CD1c-positive myeloid dendritic cell (primary cell): ENCODE measurements at regions not wholly inside any gene's neighbourhood (a gene's known extent, or its start where the extent isn't known, plus 50 kb on each side); places are given as distances from the start of the nearest gene placed in this dataset.
"Not testable (repeated sequence)": the region's sequence is repeated elsewhere in the genome, so short reads cannot be mapped to it uniquely, and the experiment has no call there.

Source experiments
- DNase-seq: peaks from one replicate; pipeline ENCODE4 v3.0.0-alpha.2; 2016; ENCODE audit errors: extremely low spot score

DNA sequence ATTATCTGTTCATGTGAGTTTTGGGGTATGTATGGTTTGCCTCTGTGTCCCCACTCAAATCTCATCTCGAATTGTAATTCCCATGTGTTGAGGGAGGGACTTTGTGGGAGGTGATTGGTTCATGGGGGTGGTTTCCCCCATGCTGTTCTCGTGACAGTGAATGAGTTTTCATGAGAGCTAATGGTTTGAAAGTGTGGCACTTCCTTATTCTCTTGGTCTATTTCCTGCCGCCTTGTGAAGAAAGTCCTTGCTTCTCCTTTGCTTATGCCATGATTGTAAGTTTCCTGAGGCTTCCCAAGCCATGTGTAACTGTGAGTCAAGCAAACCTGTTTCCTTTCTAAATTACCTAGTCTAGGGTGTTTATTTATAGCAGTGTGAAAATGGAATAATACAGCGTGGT lies 128.1 kb upstream of the HS3ST4 start:
- DNase-seq = no peak

DNA sequence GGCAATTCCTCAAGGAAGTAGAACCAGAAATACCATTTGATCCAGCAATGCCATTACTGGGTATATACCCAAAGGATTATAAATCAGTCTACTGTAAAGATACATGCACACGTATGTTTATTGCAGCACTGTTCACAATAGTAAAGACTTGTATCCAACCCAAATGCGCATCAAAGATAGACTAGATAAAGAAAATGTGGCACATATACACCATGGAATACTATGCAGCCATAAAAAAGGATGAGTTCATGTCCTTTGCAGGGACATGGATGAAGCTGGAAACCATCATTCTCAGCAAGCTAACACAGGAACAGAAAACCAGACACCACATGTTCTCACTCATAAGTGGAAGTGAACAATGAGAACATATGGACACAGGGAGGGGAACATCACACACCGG lies 130.0 kb upstream of the HS3ST4 start:
- not testable (repeated sequence) for DNase-seq

DNA sequence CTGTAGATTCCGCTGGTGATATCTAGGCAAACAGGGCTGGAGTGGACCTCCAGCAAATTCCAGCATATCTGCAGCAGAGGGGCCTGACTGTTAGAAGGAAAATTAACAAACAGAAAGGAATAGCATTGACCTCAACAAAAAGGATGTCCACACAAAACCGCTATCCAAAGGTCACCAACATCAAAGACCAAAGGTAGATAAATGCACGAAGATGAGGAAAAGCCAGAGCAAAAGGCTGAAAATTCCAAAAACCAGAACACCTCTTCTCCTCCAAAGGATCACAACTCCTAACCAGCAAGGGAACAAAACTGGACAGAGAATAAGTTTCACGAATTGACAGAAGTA lies 134.8 kb upstream of the HS3ST4 start:
- DNase-seq = not testable (repeated sequence)

DNA sequence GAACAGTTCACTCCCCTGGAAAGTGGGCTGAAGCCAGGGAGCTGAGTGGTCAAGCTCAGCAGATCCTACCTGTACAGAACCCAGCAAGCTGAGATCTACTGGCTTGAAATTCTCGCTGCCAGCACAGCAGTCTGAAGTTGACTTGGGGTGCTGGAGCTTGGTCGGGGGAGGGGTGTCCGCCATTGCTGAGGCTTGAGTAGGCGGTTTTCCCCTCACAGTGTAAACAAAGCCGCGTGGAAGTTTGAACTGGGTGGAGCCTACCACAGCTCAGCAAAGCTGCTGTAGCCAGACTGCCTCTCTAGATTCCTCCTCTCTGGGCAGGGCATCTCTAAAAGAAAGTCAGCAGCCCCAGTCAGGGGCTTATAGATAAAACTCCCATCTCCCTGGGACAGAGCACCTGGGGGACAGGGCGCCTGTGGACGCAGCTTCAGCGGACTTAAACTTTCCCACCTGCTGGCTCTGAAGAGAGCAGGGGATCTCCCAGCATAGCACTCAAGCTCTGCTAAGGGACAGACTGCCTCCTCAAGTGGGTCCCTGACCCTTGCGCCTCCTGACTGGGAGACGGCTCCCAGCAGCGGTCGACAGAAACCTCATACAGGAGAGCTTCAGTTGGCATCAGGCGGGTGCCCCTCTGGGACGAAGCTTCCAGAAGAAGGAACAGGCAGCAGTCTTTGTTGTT lies 135.3 kb upstream of the HS3ST4 start:
- DNase-seq = not testable (repeated sequence)

DNA sequence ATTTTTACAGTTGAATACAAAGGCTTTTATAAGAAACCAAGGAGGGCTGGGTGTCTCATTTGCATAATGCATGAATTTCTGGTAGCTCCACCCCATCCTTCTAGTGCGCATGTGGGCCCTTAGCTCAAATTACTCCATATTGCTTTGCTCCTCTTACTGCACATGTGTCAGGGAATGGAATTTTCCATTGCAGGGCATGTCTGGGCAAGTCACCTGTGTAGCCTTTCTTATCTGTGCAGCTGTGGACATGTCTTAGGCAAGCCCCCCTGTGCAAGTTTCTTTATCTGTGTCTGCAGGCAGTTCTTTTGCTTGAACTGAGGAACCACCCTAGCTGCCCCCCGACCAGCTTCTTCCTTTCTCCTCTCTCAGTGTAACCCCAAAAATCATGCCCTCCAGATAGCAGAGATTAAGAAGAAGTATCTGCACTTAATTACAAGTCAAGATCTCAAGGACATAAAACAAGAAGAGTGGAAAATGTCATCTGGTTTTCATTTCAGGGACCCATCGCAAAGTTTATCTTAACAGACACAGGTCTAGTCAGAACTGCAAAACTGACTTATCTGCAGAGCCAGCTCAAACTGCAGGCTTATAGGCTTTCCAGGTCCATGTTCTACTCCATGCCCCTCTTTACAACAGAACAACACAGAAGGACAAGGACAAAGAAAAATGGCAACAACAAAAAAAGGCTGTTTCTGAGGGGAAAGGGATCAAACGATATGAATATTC lies 137.9 kb upstream of the HS3ST4 start:
- DNase-seq = no peak

DNA sequence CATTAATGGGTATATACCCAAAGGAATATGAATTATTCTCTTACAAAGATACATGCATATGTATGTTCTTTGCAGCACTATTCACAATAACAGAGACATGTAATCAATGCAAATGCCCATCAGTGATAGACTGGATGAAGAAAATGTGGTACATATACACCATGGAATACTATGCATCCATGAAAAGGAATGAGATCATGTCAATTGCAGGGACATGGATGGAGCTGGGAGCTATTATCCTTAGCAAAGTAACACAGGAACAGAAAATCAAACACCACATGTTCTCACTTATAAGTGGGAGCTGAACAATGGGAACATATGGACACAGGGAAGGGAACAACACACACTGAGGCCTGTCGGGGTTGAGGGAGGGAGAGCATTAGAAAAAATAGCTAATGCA lies 141.1 kb upstream of the HS3ST4 start:
- no peak for DNase-seq

DNA sequence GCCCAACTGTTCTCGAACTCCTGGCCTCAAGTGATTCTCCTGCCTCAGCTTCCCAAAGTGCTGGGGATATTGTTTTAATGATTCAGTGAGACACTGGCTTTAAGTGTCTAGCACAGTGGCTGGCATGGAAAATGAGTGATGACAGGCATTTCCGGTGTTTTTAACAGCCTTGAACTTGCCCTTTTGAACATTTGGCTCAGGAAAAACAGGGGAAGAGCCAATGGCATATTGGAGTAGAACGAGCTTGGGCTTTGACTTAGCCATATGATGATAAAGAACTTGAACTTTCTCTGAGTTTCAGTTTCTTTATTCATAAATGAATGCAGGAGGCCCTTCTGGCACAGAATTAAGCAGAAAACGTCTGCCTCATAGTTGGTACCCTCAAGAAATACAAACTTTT lies 145.0 kb upstream of the HS3ST4 start:
- no peak for DNase-seq

DNA sequence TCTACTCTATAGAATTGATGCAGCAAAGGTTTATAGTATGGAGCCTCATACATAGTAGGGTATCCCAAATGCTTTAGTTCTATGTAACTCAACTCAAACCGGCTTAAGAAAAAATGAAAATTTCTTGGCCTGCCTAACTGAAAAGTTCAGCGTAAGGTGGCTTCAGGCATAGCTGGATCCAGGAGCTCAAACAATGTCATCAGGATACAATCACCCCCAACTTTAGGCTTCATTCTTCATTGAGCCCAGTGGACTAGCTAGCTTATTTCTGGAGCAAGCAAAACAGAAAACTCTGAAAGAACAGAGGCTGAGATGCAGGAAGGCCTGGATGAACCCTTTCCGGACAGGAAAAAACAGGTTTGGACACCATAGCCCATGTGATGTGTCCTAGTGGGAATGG lies 147.5 kb upstream of the HS3ST4 start:
- DNase-seq = no peak

DNA sequence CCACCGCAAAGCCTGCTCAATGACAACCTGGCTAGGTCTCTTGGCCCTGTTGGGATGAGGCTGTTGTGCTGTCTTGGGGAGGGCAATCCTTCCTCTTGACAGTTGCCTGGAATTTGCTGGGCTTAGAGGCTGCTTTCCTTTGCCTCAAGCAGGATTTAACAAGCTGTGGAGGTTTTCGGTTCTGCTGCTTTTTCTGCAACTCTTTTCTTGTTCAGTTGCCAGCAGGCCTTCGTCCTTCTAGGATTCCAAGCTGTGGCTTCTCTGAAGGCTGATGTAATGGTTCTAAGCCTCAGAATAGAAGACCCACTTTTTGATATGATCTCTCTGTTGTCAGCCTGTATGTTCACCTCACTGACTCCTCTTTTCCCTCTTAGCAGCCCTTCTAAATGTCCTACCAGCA lies 149.5 kb upstream of the HS3ST4 start:
- no peak for DNase-seq

DNA sequence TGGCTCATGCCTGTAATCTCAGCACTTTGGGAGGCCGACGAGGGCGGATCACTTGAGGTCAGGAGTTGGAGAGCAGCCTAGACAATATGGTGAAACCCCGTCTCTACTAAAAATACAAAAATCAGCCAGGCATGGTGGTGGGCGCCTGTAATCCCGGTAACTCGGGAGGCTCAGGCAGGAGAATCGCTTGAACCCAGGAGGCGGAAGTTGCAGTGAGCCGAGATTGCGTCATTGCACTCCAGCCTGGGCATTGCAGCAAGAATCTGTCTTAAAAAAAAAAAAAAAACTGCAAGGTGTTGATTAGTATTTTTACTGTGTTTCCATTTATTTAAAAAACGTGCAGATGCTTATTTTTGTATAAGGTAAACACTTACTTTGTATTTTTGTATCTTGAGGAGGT lies 152.0 kb upstream of the HS3ST4 start:
- not testable (repeated sequence) for DNase-seq

DNA sequence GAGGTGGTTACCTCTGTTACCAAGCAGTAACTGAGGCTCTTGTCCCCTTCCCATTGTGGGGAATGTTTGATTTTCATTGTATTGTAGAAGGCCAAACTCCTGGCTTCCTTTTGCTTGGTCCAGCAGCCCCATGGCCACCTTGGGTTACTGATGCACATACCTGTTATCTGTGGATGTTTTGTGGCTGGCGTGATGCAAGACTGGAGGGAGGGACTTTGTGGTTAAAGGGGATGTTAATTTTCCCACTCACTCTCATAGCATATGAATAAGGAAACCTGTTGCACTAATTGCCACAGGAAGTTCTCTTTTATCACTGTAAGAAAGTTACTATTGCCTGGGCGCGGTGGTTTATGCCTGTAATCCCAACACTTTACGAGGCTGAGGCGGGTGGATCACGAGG lies 168.6 kb upstream of the HS3ST4 start:
- no peak for DNase-seq

DNA sequence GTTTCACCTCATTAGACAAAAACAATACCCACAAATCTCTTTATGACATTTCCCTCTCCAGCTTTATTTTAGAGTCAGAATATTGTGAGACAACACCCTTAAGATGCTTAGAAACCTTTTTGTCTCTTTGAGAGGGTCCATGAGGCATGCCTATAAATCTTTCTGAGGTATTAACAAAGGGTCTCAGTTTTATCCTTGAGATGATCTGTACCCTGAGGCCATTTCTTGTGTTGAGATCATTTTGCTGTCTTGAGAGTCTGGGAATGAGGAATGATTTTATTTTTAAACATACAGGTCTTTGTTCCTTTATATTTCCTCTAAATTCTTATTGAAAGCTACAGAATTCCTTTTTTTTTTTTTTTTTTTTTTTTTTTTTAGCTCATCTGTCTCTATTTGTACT lies 179.7 kb upstream of the HS3ST4 start:
- DNase-seq = no peak

DNA sequence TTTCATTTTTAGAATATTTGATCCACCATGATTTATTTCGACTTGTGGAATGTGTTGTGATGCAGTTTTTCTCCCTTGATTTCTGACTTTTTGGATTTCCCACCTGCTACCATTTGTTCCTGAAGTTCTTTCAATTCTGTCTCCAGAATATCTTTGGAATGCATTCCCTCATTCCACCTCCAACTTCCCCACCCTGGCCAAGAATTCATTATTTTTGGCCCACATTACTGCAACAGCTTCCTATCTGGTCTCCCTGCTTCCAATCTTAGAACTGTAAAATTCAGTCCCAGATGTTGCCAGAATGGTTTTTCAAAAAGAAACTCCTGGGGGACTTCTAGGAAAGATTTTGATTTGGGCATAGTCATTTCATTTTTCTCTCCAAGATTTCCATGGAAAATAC lies 182.3 kb upstream of the HS3ST4 start:
- no peak for DNase-seq

DNA sequence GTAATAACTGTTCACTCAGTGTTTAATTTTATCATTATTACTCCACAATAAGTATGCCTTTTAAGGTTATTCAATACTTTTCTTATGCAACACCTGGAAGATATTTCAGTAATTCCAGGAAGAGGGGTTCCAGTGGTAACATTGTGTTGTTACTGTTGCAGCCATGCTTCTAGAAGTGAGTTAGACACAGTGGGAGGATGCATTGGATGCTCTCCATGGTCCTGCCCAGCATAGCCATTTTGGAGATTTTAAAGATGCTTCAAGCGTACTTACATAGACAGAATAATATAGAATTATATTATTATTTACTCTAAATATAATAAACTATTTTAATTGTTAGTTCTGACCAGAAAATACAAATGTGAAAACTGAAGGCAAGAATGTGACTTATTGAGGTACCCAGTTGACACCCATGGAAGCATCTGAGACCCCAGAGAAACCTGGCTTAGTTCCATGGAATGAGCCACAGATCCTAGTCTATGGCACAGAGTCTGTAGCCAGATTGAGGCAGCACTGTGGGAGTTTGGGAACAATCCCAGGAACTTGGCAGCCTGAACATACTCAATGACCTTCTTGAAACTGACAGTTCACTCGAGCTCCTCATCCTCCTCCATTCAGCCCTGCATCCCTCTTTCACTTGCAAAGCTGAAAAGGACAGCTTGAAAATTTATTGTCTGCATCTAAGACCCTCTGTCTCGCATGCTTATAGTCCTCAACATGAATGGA lies 190.1 kb upstream of the HS3ST4 start:
- DNase-seq = no peak

DNA sequence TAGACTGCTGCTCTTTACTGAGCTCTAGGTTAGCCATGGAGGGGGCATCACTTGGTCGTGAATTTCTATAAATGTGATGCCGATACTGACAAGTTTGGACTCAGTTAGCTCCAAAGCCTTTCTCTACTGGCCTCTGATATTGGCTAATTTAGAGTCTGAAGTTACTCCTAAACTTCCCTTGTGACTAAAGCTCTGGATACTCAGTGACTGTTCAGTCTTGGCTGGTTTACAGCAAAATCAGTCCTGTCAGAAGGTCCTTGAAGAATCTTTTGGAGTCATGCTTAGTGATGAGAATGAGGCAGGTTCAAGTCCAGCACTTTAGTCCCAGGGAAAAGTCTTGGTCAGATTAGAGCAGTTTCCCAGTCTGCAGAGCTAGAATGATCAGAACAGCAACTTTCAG lies 197.5 kb upstream of the HS3ST4 start:
- DNase-seq = no peak

DNA sequence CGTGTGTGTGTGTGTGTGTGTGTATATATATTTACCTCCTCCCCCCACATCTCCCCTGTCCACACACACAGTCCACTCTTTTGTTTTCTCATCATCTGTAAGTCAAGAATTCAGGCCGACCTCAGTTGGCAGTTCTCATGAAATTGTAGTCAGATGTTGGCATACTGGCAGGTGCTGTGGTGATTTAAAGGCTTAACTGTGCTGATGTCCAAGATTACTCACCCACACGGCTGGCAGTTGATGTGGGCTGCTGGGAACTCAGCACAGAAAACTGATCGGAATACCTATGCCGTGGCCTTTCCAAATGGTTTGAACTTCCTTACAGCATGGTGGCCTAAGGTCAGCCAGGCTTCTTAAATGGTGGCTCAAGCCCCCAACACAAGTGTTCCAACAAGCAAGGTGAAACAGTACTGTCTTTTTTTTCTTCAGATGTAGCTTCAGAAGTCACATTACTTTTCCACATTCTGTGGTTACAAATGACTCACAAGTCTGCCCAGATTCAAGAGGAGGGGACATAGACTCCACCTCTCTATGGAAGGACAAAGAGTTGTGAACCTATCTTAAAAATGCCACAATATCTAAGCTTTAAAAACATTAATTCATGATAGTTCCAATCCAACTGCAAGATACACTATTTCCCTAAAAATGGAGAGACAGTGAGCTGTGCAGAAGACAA lies 198.5 kb upstream of the HS3ST4 start:
- DNase-seq = no peak

DNA sequence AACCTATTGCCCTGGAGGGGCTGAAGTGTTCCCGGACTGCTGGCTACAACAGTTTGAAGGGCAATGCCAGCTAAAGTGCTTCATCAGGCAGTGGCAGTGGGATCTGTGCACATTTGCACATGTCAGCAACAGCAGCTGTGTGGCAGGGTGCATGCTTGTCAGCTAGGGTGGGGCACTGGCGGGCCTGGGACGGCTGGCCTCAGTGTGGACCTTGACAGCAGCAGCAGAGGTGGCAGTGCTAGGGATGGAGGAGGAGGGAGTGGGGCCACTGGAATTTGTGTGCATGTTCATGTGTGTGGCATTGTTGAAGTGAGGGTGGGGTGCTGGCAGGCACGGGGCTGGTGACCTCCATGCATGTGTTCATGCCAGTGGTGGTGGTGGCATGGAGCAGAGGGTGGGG lies 203.3 kb upstream of the HS3ST4 start:
- DNase-seq = no peak

DNA sequence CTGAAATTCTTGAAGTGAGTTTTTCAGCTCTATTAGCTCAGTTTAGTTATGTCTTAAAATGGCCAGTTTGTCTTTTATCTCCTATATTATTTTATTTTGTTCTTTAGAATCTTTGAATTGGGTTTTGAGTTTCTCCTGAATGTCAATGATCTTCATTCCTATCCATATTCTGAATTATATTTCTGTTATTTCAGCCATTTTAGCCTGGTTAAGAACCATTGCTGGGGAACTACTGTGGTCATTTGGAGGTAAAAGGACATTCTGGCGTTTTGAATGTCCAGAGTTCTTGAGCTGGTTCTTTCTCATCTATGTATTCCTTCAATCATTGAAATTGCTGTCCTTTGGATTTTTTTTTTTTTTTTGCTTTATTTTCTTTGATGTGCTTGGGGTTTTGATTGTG lies 203.9 kb upstream of the HS3ST4 start:
- DNase-seq = no peak

DNA sequence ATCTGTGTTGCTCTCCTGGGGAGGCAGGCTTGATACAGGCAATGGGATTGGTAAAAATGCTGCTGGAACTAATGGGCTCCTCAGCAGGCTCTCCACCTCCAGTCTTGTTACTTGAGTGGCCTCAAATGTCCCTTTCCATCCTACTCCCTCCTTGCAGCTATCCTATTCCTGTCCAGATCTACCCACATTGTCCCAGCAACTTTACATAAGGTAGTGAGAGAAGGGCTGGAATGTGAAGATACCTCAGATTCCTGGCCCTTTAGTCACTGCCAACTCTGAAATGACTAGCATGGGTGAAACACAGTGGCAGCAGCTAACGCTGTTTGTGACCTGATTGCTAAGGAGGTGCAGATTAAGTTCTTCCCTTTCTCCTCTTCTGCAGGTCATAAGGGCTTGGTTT lies 210.1 kb upstream of the HS3ST4 start:
- no peak for DNase-seq

DNA sequence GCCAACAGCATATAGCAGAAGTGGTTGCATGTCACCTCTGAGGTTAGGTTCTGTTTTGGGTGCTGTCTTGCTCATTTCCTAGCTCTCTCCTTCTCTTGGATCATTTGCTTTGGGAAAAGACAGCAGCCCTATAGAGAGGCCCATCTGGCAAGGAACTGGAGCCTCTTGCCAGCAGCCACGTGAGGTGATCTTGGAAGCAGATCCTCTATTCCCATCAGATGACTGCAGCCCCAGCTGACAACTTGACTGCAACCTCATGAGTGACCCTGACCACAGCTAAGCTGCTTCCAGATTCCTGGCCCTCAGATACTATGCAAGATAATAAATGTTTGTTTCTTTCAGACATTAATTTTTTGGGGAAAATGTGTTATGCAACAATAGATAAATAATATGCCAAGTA lies 213.3 kb upstream of the HS3ST4 start:
- DNase-seq = no peak

DNA sequence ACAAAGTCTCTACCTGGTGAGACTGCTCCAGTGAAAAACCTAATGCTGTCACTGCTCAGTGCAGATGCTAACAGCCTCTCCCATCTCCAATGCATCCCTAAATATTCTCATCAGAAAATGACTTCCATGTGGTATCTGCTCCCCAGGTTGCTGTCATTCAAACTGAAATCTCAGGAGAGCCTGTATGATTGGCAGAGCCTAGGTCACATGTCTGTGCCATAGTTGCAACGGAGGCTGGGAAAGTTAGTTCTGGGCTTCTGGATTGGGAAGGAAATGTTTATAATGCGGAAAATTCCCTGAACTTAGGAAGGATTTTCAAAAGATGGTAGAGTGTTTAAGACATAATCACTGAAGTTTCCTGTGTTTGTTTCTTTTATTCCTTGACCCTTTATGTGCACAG lies 206.4 kb upstream of the ZKSCAN2 start:
- no peak for DNase-seq

DNA sequence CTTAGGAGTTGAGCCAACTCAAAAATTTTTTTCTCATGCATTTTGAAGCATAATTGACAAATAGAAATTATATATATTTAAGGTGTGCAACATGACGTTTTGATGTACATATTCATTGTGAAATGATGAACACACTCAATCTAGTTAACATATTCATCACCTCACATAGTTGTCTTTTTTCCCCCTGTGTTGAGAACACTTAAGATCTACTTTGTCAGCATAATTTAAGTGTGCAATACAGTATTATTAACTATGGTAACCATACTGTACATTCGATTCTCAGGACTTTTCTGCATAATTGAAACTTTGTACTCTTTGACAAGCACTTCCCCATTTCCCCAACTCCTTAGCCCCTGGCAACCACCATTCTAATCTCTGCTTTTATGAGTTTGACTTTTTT lies 192.2 kb upstream of the ZKSCAN2 start:
- no peak for DNase-seq

DNA sequence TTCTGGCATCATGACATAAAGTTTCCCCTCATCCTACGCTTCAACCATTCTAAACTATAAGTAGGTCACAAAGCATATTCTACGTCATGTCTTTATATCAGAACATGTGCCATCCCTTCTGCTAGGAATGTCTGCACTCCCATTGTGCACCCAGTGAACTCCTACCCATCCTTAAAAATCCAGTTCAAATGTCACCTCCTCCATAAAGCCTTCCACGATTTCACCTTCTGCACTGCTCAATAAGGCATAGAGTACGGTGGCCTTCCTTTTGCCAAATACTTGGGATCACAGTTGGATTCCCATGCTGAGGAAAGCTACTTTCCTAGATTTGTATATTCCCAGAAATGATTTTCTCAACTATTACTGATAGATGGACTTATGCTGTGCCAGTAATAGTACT lies 186.3 kb upstream of the ZKSCAN2 start:
- DNase-seq = no peak
